Vagina (tissue), 2 donors: ENCODE measurements at regions not wholly inside any gene's neighbourhood (a gene's known extent, or its start where the extent isn't known, plus 50 kb on each side); places are given as distances from the start of the nearest gene placed in this dataset.

ENCODE experiments used
- POLR2A ChIP-seq, 2 donors: fragments of 450-650 bp; IDR thresholded peaks; one replicate each; pipeline ENCODE4 v1.6.1; 2017; ENCODE audit warnings: antibody characterized with exemption in 2 of 2, mild to moderate bottlenecking in 2 of 2, moderate library complexity in 2 of 2
- POLR2AphosphoS5 ChIP-seq, 2 donors: sonication (generic); formaldehyde crosslinking; IDR thresholded peaks; one replicate each; pipeline ENCODE4 v1.9.0; 2017; ENCODE audit warnings: antibody characterized with exemption in 2 of 2, mild to moderate bottlenecking in 2 of 2, low read depth in 1 of 2; ENCODE audit not compliant: insufficient read depth in 1 of 2
- TF ChIP-seq, protein P1 (sequence below), 3 experiments: fragments of 450-650 bp in 2 of 3; fragments of 200-600 bp in 1 of 3; sonication (generic) in 1 of 3; IDR thresholded peaks; one replicate each; pipeline ENCODE4 v1.5.1; 2017 to 2019; ENCODE audit warnings: antibody characterized with exemption in 3 of 3, mild to moderate bottlenecking in 2 of 3, moderate library complexity in 2 of 3

DNA sequence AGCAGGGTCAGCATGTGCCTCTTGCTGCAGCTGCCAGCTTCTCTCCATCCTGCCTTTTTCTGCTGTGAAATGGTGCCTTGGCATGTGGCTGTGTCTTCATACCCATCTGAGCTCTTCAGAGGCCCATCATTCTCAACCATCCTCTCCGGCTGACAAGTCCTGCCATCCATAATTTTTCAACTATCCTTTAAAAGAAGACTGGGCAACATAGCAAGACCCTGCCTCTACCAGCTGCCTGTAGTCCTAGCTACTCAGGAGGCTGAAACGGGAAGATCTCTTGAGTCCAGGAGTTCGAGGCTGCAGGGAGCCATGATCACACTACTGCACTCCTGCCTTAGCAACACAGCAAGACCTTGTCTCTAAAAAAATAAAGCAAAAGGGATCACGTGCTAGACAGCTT, 64.2 kb upstream of the TTC29 start:
- TF ChIP-seq, protein P1, sequence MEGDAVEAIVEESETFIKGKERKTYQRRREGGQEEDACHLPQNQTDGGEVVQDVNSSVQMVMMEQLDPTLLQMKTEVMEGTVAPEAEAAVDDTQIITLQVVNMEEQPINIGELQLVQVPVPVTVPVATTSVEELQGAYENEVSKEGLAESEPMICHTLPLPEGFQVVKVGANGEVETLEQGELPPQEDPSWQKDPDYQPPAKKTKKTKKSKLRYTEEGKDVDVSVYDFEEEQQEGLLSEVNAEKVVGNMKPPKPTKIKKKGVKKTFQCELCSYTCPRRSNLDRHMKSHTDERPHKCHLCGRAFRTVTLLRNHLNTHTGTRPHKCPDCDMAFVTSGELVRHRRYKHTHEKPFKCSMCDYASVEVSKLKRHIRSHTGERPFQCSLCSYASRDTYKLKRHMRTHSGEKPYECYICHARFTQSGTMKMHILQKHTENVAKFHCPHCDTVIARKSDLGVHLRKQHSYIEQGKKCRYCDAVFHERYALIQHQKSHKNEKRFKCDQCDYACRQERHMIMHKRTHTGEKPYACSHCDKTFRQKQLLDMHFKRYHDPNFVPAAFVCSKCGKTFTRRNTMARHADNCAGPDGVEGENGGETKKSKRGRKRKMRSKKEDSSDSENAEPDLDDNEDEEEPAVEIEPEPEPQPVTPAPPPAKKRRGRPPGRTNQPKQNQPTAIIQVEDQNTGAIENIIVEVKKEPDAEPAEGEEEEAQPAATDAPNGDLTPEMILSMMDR (IDR thresholded peaks at IDR 0.05), result no peak
- no peak for TF ChIP-seq POLR2AphosphoS5 (IDR thresholded peaks at IDR 0.05; ENCODE audit: insufficient read depth in 1 of 2, low read depth in 1 of 2)
- TF ChIP-seq POLR2A (IDR thresholded peaks at IDR 0.05), result no peak
